ENCODE measurements at regions not wholly inside any gene's neighbourhood (a gene's known extent, or its start where the extent isn't known, plus 50 kb on each side); places are given as distances from the start of the nearest gene placed in this dataset.

DNA sequence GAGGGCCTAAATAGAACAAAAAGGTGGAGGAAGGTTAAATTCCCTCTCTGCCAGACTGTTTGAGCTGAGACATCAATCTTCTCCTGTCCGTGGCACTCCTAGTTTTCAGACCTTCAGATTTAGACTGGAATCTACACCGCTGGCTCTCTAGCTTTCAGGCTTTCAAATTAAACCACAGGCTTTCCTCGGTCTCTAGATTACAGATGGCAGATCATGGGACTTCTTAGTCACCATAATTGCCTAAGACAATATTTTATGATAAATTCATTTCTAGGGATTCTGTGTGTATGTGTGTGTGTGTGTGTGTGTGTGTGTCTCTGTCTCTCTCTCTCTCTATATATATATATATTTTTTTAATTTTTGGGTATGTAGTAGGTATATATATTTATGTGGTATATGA, 428.7 kb downstream of the PLA2G4A start:
- H3K4me1 ChIP-seq (ENCODE audit: insufficient read depth, low read length) = peaks cover 7% of the 10 kb centered on the region
- no peak overlapping the region for H3K4me3 ChIP-seq (ENCODE audit: low read length)
- H3K9me3 ChIP-seq (ENCODE audit: low read length) = no peaks in the 10 kb centered on the region
- H3K27me3 ChIP-seq (ENCODE audit: insufficient read depth, low read length) = no peaks in the 10 kb centered on the region
- H3K36me3 ChIP-seq (ENCODE audit: insufficient read depth, low read length) = no peaks in the 10 kb centered on the region
- no peak overlapping the region for H2AFZ ChIP-seq (ENCODE audit: low read depth, low read length)

DNA sequence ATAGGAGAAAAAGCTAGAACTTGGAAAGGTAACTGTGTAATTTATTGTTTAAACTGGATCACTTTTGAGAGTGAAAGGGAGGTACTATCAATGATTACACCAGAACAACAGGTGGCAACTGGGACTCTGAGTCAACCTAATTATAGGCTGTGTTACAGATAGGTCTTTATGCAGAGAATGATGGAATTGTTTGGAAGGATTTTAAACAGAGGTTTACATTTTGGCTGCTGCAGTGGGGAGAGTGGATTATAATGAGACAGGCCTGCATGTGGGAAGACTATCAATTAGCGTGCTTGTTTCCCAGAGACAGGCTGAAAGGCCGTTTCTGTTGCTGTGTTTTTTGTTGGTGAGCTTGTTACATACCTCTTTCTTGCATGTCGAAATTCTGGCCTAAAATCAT, 432.9 kb downstream of the PLA2G4A start:
- Histone ChIP-seq H3K27me3 (ENCODE audit: insufficient read depth, low read length) (no peaks in the 10 kb centered on the region), H3K4me3 (ENCODE audit: low read length) (no peak overlapping the region), H2AFZ (ENCODE audit: low read depth, low read length) (peak overlapping the region; percentile 10), H3K9me3 (ENCODE audit: low read length) (no peaks in the 10 kb centered on the region), H3K4me1 (ENCODE audit: insufficient read depth, low read length) (peaks cover 7% of the 10 kb centered on the region), H3K36me3 (ENCODE audit: insufficient read depth, low read length) (no peaks in the 10 kb centered on the region)

DNA sequence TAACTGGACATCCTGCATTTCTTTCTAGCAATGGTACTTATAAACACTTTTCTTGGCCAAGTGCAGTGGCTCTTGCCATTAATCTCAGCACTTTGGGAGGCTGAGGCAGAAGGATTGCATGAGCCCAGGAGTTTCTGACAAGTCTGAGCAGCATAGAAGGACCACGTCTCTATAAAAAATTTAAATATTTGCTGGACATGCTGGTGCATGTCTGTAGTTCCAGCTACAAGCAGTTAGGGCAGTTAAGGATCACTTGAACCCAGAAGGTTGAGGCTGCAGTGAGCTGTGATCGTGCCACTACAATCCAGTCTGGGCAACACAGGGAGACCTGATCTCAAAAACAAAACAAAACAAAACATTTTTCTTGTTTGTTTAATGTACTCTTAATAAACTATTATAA, 434.0 kb downstream of the PLA2G4A start:
- H3K4me3 ChIP-seq (ENCODE audit: low read length) = no peak overlapping the region
- peaks cover 11% of the 10 kb centered on the region for H3K4me1 ChIP-seq (ENCODE audit: insufficient read depth, low read length)
- no peak overlapping the region for H2AFZ ChIP-seq (ENCODE audit: low read depth, low read length)
- H3K9me3 ChIP-seq (ENCODE audit: low read length) = no peaks in the 10 kb centered on the region
- H3K36me3 ChIP-seq (ENCODE audit: insufficient read depth, low read length) = no peaks in the 10 kb centered on the region
- H3K27me3 ChIP-seq (ENCODE audit: insufficient read depth, low read length) = no peaks in the 10 kb centered on the region

DNA sequence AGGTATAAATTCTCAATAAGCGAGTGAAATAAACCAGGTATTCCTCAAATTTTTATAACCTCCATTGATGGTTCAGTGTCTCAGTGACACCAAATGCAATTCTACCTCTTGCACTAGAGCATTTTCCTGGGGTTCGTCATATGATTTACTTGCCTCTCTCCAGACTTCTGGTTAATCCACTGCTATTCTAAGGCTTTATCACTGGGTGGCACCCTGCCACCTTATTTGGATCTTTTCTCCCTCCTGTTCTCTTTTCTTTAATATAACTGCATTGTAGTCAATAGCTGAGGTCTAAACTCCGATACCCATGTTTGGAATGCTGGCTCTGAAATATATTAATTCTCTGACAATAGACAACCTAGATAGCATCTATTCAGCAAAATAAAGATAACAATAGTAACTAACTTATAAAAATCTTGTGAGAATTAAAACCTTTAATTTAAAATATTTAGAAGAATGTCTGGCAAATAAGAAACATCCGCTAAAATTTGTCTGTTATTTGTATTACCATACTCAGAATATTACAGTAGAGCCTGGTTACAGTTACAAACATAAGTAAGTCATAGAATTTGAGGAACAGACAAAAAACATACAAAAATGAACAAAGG, 436.4 kb downstream of the PLA2G4A start:
- H2AFZ ChIP-seq (ENCODE audit: low read depth, low read length) = no peak overlapping the region
- H3K4me1 ChIP-seq (ENCODE audit: insufficient read depth, low read length) = peaks cover 11% of the 10 kb centered on the region
- H3K9me3 ChIP-seq (ENCODE audit: low read length) = no peaks in the 10 kb centered on the region
- no peaks in the 10 kb centered on the region for H3K27me3 ChIP-seq (ENCODE audit: insufficient read depth, low read length)
- H3K36me3 ChIP-seq (ENCODE audit: insufficient read depth, low read length) = no peaks in the 10 kb centered on the region
- no peak overlapping the region for H3K4me3 ChIP-seq (ENCODE audit: low read length)

DNA sequence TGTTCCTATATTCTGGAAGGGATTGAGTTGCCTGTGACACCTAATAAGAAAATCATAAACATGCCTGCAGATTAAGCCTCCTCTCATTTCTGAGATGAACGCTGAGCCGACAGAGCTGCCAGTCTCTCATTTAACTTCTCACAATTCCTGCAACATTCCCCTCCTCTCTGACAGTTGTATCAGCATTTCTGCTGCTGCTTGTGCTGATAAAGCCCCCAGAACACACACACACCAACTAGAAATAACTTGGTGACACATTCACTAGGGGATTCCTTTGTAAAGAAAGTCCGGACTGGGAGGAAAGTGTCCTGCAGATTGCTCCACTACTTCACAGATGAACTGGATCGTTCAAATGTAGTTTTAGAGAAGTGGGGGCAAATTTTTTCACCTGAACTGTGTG, 437.3 kb downstream of the PLA2G4A start:
- Histone ChIP-seq H2AFZ (ENCODE audit: low read depth, low read length) (peak overlapping the region; percentile 41), H3K4me3 (ENCODE audit: low read length) (no peak overlapping the region), H3K4me1 (ENCODE audit: insufficient read depth, low read length) (peaks cover 11% of the 10 kb centered on the region), H3K27me3 (ENCODE audit: insufficient read depth, low read length) (no peaks in the 10 kb centered on the region), H3K36me3 (ENCODE audit: insufficient read depth, low read length) (no peaks in the 10 kb centered on the region), H3K9me3 (ENCODE audit: low read length) (no peaks in the 10 kb centered on the region)

DNA sequence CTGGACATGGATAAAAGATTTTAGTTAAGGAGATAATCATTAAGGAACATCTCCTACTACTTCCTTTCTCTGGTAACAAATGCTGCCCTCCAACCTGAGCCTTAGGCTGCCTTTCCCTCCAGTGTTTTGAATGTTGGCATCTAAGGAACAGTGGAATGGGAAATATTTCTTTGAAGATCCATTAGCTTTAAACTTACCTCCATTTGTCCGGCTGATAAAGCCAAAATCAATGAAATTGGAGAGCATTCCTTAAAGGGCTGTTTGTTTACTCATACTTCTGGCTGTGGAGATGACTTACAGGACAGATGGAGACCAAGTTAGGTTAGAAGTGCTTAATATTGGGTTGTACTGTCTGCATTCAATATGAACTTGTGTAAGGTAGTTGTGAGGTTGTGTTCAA, 439.1 kb downstream of the PLA2G4A start:
- peaks cover 4% of the 10 kb centered on the region for H3K4me1 ChIP-seq (ENCODE audit: insufficient read depth, low read length)
- H3K36me3 ChIP-seq (ENCODE audit: insufficient read depth, low read length) = no peaks in the 10 kb centered on the region
- H3K9me3 ChIP-seq (ENCODE audit: low read length) = no peaks in the 10 kb centered on the region
- no peak overlapping the region for H2AFZ ChIP-seq (ENCODE audit: low read depth, low read length)
- no peaks in the 10 kb centered on the region for H3K27me3 ChIP-seq (ENCODE audit: insufficient read depth, low read length)
- no peak overlapping the region for H3K4me3 ChIP-seq (ENCODE audit: low read length)

DNA sequence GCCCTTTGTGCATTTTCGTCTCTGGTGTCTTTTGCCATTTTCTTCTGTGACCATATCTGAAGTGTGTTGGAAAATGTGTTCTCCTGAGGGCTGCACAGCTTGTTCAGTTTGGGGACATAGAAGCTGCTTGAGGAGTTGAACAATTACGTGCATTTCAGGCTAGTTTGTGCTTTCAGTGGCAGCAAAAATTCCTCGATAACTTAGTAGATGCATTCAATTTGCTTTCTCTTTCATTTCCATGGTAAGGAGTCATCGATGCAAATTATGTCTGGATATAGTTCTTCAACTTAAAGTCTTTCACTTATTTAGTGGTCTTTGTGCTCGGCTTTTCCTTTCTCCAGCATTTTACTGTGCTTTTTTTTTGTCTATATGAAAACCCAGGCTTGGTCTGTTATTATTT, 441.5 kb downstream of the PLA2G4A start:
- Histone ChIP-seq H3K9me3 (ENCODE audit: low read length) (no peaks in the 10 kb centered on the region), H3K27me3 (ENCODE audit: insufficient read depth, low read length) (no peaks in the 10 kb centered on the region), H2AFZ (ENCODE audit: low read depth, low read length) (peak overlapping the region; percentile 3), H3K4me1 (ENCODE audit: insufficient read depth, low read length) (peaks cover 4% of the 10 kb centered on the region), H3K4me3 (ENCODE audit: low read length) (no peak overlapping the region), H3K36me3 (ENCODE audit: insufficient read depth, low read length) (no peaks in the 10 kb centered on the region)

DNA sequence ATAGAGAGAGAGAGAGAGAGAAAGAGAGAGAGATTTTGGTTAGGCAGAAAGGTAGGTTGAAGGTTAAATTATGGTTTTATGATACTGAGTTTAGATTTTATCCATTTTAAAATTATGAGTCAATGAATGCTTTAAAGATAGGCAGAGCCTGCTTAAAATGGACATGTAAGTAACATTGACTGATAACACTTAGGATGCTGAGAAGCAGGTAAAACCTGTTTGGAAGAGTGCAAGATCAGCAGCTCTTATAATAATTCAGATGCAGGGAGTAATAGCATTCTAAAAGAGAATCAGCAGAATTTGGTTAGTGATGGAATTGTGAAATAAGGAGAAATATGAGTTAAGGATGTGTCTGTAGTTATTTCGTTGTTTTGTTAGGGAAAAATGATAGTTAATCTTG, 446.6 kb downstream of the PLA2G4A start:
- Histone ChIP-seq H3K4me1 (ENCODE audit: insufficient read depth, low read length) (peaks cover 3% of the 10 kb centered on the region), H3K36me3 (ENCODE audit: insufficient read depth, low read length) (no peaks in the 10 kb centered on the region), H3K27me3 (ENCODE audit: insufficient read depth, low read length) (no peaks in the 10 kb centered on the region), H3K9me3 (ENCODE audit: low read length) (no peaks in the 10 kb centered on the region), H3K4me3 (ENCODE audit: low read length) (no peak overlapping the region), H2AFZ (ENCODE audit: low read depth, low read length) (no peak overlapping the region)

DNA sequence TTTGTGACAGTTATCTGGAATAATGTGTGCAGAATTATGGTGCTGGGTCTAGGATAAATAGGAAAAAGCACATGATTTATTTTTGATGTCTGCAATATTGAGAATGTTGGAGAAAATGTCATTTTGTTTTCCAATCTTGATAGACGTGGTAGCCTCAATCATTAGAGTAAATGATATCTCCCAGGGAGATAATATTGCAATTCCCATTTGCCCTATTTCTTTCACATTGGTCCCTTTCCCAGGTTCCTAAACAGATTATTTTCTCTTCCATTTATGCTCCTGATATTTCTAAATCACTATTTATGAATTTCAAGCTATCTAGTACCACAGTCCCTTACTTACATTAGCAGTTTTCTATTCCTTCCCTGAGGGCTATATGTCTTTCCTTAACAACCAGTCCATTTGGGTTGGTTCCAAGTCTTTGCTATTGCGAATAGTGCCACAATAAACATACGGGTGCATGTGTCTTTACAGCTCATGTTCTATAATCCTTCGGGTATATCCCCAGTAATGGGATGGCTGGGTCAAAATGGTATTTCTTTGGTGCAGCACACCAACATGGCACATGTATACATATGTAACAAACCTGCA, 447.3 kb downstream of the PLA2G4A start:
- H3K9me3 ChIP-seq (ENCODE audit: low read length) = no peaks in the 10 kb centered on the region
- H3K4me3 ChIP-seq (ENCODE audit: low read length) = no peak overlapping the region
- H3K36me3 ChIP-seq (ENCODE audit: insufficient read depth, low read length) = no peaks in the 10 kb centered on the region
- peaks cover 3% of the 10 kb centered on the region for H3K4me1 ChIP-seq (ENCODE audit: insufficient read depth, low read length)
- H3K27me3 ChIP-seq (ENCODE audit: insufficient read depth, low read length) = no peaks in the 10 kb centered on the region
- no peak overlapping the region for H2AFZ ChIP-seq (ENCODE audit: low read depth, low read length)

DNA sequence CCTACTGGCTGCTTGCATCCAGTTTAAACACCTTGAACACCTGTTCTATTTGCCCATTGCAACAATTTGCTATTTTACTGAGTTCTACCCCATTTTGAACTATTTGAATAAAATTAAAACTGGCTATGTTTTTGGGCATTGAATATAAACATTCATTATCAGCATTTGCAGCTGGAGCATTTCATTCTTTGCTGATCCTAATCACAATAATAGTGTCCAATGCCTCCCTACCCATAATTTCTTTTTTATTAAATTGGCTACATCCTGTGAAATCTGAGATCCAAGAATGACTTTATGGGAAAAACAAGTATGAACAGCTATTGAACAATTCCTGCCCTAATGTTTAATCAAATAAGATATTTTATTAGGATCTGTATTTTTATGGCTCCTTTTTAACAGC, 447.9 kb downstream of the PLA2G4A start:
- Histone ChIP-seq H3K27me3 (ENCODE audit: insufficient read depth, low read length) (no peaks in the 10 kb centered on the region), H3K9me3 (ENCODE audit: low read length) (no peaks in the 10 kb centered on the region), H3K4me3 (ENCODE audit: low read length) (no peak overlapping the region), H2AFZ (ENCODE audit: low read depth, low read length) (no peak overlapping the region), H3K4me1 (ENCODE audit: insufficient read depth, low read length) (peaks cover 3% of the 10 kb centered on the region), H3K36me3 (ENCODE audit: insufficient read depth, low read length) (no peaks in the 10 kb centered on the region)

DNA sequence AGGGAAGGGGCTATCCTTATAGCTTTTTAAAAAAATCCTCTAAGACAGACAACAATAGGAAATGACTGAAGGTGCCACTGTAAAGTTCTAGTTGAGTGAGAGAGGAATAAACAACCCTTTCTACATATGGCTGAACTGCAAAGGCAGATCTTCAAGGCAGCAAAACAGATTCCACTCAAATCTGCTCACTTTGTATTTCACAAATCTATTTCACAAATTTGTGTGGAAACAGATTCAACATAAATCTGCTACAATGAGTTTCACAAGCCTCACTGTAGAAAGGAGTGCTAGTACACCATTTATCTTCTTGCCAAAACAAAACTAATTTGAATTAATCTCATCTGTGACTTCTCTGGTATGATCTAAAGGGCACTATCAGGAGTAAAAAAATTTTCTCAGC, 451.3 kb downstream of the PLA2G4A start:
- Histone ChIP-seq H2AFZ (ENCODE audit: low read depth, low read length) (no peak overlapping the region), H3K4me3 (ENCODE audit: low read length) (no peak overlapping the region), H3K27me3 (ENCODE audit: insufficient read depth, low read length) (no peaks in the 10 kb centered on the region), H3K36me3 (ENCODE audit: insufficient read depth, low read length) (no peaks in the 10 kb centered on the region), H3K9me3 (ENCODE audit: low read length) (no peaks in the 10 kb centered on the region), H3K4me1 (ENCODE audit: insufficient read depth, low read length) (peaks cover 3% of the 10 kb centered on the region)

DNA sequence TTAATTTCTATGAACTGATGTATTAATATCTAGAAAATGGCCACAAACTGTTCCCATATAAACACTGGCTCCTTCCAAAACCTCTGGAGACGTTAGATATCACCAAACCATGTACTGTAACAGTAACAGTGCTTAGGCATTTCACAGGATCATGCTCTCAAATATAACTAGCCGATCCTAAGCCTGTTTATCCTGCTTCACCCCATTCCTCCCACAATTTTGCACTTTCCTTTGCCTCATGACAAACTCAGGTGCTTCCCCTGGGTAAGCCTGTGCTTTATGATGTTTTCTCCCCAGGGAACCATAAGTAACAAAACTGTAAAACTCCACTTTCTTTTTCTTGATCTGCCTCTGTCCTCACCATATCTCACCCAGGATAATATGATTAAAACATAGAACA, 452.3 kb downstream of the PLA2G4A start:
- Histone ChIP-seq H3K36me3 (ENCODE audit: insufficient read depth, low read length) (no peaks in the 10 kb centered on the region), H3K9me3 (ENCODE audit: low read length) (no peaks in the 10 kb centered on the region), H3K4me1 (ENCODE audit: insufficient read depth, low read length) (peaks cover 3% of the 10 kb centered on the region), H3K4me3 (ENCODE audit: low read length) (no peak overlapping the region), H3K27me3 (ENCODE audit: insufficient read depth, low read length) (no peaks in the 10 kb centered on the region), H2AFZ (ENCODE audit: low read depth, low read length) (no peak overlapping the region)

DNA sequence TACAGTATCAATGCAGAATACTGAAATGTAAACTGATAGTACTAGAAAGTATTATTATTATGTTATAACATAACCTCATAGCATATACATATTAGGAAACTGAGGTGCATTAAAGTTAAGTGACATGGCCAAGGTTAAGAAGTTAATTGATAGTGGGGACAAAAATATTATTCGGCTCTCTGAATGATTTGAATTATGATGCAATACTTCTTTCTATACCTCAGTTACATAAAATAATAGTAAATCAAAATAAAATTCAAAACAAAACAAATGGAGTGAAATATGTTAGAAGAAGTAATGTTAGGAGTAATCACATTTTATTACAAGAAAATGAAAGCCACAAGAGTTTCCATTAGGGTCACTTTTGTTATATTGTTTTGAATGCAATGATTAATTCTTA, 455.2 kb downstream of the PLA2G4A start:
- Histone ChIP-seq H3K4me1 (ENCODE audit: insufficient read depth, low read length) (no peaks in the 10 kb centered on the region), H3K4me3 (ENCODE audit: low read length) (no peak overlapping the region), H3K36me3 (ENCODE audit: insufficient read depth, low read length) (no peaks in the 10 kb centered on the region), H3K9me3 (ENCODE audit: low read length) (no peaks in the 10 kb centered on the region), H2AFZ (ENCODE audit: low read depth, low read length) (no peak overlapping the region), H3K27me3 (ENCODE audit: insufficient read depth, low read length) (no peaks in the 10 kb centered on the region)

All from neuron (in vitro differentiated cells).